GM12878 (cell line): ENCODE measurements at regions not wholly inside any gene's neighbourhood (a gene's known extent, or its start where the extent isn't known, plus 50 kb on each side); places are given as distances from the start of the nearest gene placed in this dataset.

ENCODE experiments used
- ATAC-seq: fragments of 200-7000 bp; cut with Tn5 transposase; 3 replicates; pipeline ENCODE4 v1.9.1; 2020; ENCODE audit warnings: mild to moderate bottlenecking, moderate library complexity
- BruUV-seq: library from RNA; stranded (reverse); fragments of 400-500 nt; replicated peaks from 2 replicates; lab custom pipeline; 2021; lab: Mats Ljungman, UMichigan
- CTCF ChIA-PET: fragments of 300-600 bp; sonication (Branson Sonifier 250); formaldehyde crosslinking; extraction: SDS; loops from one replicate; lab custom pipeline; 2021; ENCODE audit warnings: inconsistent platforms; lab: Yijun Ruan, JAX
- POLR2A ChIA-PET: fragments of 350-600 bp; formaldehyde crosslinking; extraction: SDS; loops from one replicate; lab custom pipeline; 2021; ENCODE audit warnings: inconsistent platforms; lab: Charles Lee
- RAD21 ChIA-PET: fragments of 300-600 bp; sonication (Branson Sonifier 250); formaldehyde crosslinking; loops from one replicate; lab custom pipeline; 2023; ENCODE audit warnings: antibody characterized with exemption; ENCODE audit not compliant: unreplicated experiment; lab: Charles Lee
- SMC1A ChIA-PET: fragments of 300-600 bp; sonication (Branson Sonifier 250); formaldehyde crosslinking; loops from one replicate; lab custom pipeline; 2023; ENCODE audit not compliant: unreplicated experiment, uncharacterized antibody; lab: Charles Lee
- DNase-seq: peaks from one replicate; pipeline ENCODE4 v3.0.0-alpha.2; 2011; ENCODE audit warnings: low read depth, low spot score
- FAIRE-seq: peaks from 3 replicates; lab custom pipeline; 2011; peaks lifted over from hg19 to GRCh38; lab: Jason Lieb, UNC
- H2AFZ ChIP-seq: 2 replicates; pipeline ENCODE4 v1.6.0; 2011; ENCODE audit warnings: low read depth, low read length, control low read depth; ENCODE audit not compliant: control insufficient read depth
- H3K27ac ChIP-seq: 2 replicates; pipeline ENCODE4 v1.5.1; 2011; ENCODE audit warnings: control low read depth; ENCODE audit not compliant: control insufficient read depth, insufficient read depth
- H3K27me3 ChIP-seq, 2 experiments: replicated peaks in 1 of 2; 2 replicates each; pipeline versions ENCODE4 v1.6.0 to v1.6.1; 2011; ENCODE audit warnings: low read length in 1 of 2; ENCODE audit not compliant: control insufficient read depth in 2 of 2, insufficient read depth in 2 of 2
- H3K36me3 ChIP-seq, 2 experiments: 2 replicates each; pipeline ENCODE4 v1.5.1; 2011; ENCODE audit warnings: low read length in 1 of 2; ENCODE audit not compliant: control insufficient read depth in 2 of 2, insufficient read depth in 2 of 2
- H3K4me1 ChIP-seq: 2 replicates; pipeline ENCODE4 v1.6.1; 2011; ENCODE audit warnings: mild to moderate bottlenecking, low read length, moderate library complexity, mixed read lengths; ENCODE audit not compliant: control insufficient read depth, insufficient read depth
- H3K4me2 ChIP-seq: 2 replicates; pipeline ENCODE4 v1.6.0; 2011; ENCODE audit warnings: control low read depth; ENCODE audit not compliant: control insufficient read depth, insufficient read depth
- H3K4me3 ChIP-seq: fragments of 200-600 bp; sonication (generic); 2 replicates; pipeline ENCODE4 v1.5.1; 2016
- H3K79me2 ChIP-seq: 2 replicates; pipeline ENCODE4 v1.6.0; 2011; ENCODE audit warnings: low read length; ENCODE audit not compliant: control insufficient read depth, insufficient read depth
- H3K9ac ChIP-seq: 2 replicates; pipeline ENCODE4 v1.8.0; 2011; ENCODE audit warnings: low read length, control low read depth, mixed read lengths; ENCODE audit not compliant: control insufficient read depth, insufficient read depth
- H3K9me3 ChIP-seq: replicated peaks from 3 replicates; pipeline ENCODE4 v1.5.1; 2011; ENCODE audit warnings: mild to moderate bottlenecking, low read length; ENCODE audit not compliant: control insufficient read depth, insufficient read depth
- H4K20me1 ChIP-seq: 2 replicates; pipeline ENCODE4 v1.6.0; 2011; ENCODE audit not compliant: control insufficient read depth, insufficient read depth
- BCL11A ChIP-seq: IDR thresholded peaks from 2 replicates; pipeline ENCODE4 v1.6.1; 2011; ENCODE audit warnings: low read depth, low read length
- CBX3 ChIP-seq: fragments of 200-600 bp; sonication (generic); IDR thresholded peaks from 2 replicates; pipeline ENCODE4 v1.6.1; 2016; ENCODE audit warnings: low read depth, borderline replicate concordance
- ETV6 ChIP-seq, 2 experiments: fragments of 450-650 bp in 1 of 2; IDR thresholded peaks in 1 of 2; conservative IDR thresholded peaks in 1 of 2; 2 replicates each; pipeline ENCODE4 v1.6.1; 2014; ENCODE audit warnings: antibody characterized with exemption in 1 of 2, borderline replicate concordance in 1 of 2, low read depth in 1 of 2, mild to moderate bottlenecking in 1 of 2, moderate library complexity in 1 of 2
- EZH2 ChIP-seq: IDR thresholded peaks from 2 replicates; pipeline ENCODE4 v1.6.1; 2012; ENCODE audit warnings: low read depth, mild to moderate bottlenecking, control low read depth, inconsistent platforms, low read length, borderline replicate concordance; ENCODE audit not compliant: control insufficient read depth
- HCFC1 ChIP-seq: fragments of 150-350 bp; IDR thresholded peaks from 2 replicates; pipeline ENCODE4 v1.6.1; 2014; ENCODE audit warnings: low read length
- JUNB ChIP-seq: IDR thresholded peaks from 2 replicates; pipeline ENCODE4 v1.6.1; 2016; ENCODE audit warnings: antibody characterized with exemption, mild to moderate bottlenecking
- NRF1 ChIP-seq: conservative IDR thresholded peaks from 2 replicates; pipeline ENCODE4 v1.6.1; 2011; ENCODE audit warnings: mild to moderate bottlenecking, low read depth, low read length, improper control_type of control experiment
- POLR2AphosphoS2 ChIP-seq: IDR thresholded peaks from 2 replicates; pipeline ENCODE4 v1.6.1; 2011; ENCODE audit warnings: low read depth, mild to moderate bottlenecking, low read length, improper control_type of control experiment, moderate library complexity
- PRDM15 ChIP-seq: fragments of 450-650 bp; formaldehyde crosslinking; IDR thresholded peaks from 2 replicates; pipeline ENCODE4 v1.4.0; 2020; ENCODE audit warnings: mild to moderate bottlenecking, moderate library complexity
- SIN3A ChIP-seq: IDR thresholded peaks from 2 replicates; pipeline ENCODE4 v1.6.1; 2012; ENCODE audit warnings: low read depth, low read length, improper control_type of control experiment
- SMC3 ChIP-seq: IDR thresholded peaks from 2 replicates; pipeline ENCODE4 v1.6.1; 2011; ENCODE audit warnings: low read length, improper control_type of control experiment, borderline replicate concordance
- TCF3 ChIP-seq: IDR thresholded peaks from 2 replicates; pipeline ENCODE4 v1.6.1; 2012; ENCODE audit warnings: low read depth, mild to moderate bottlenecking, low read length, borderline replicate concordance; ENCODE audit not compliant: insufficient read depth
- ZSCAN29 ChIP-seq: fragments of 450-650 bp; IDR thresholded peaks from 2 replicates; pipeline ENCODE4 v1.6.1; 2017; ENCODE audit warnings: mild to moderate bottlenecking, moderate library complexity
- WGBS: methylation state at CpG from one replicate; pipeline ENCODE4 v1.1.6; 2016; ENCODE audit warnings: low lambda C conversion rate; ENCODE audit not compliant: insufficient replicate concordance, insufficient coverage; ENCODE audit errors: missing lambda C conversion rate; 5-methylcytosine and 5-hydroxymethylcytosine counted together
- in situ Hi-C: fragments of 300-500 bp; cut with MboI; formaldehyde crosslinking; loops from 9 replicates; pipeline ENCODE4 v1.14.3; 2018; ENCODE audit warnings: mixed read lengths
- intact Hi-C: fragments of 100-400 bp; cut with micrococcal nuclease; formaldehyde crosslinking; loops from one replicate; pipeline ENCODE4 v1.14.2; 2022; ENCODE audit not compliant: unreplicated experiment
- TF ChIP-seq, protein P1 (sequence below): fragments of 450-650 bp; IDR thresholded peaks from 2 replicates; pipeline ENCODE4 v1.6.1; 2017; ENCODE audit warnings: mild to moderate bottlenecking, moderate library complexity

- 52% methylated on average over 4 of the region's 4 CpGs for WGBS
- no peaks in the 10 kb centered on the region; the same call in 2 of the 3 replicates for H3K9me3 ChIP-seq
- ATAC-seq (no peak), DNase-seq (no peak), FAIRE-seq (no peak)
- intact Hi-C loops: no loop called here
- no peaks in the 10 kb centered on the region for H3K79me2 ChIP-seq
- no peaks in the 10 kb centered on the region for H3K4me1 ChIP-seq
- BruUV-seq: no TSS peak
- TF ChIP-seq ETV6 (conservative IDR thresholded peaks at IDR 0.05 in 1 of 2, IDR thresholded peaks at IDR 0.05 in 1 of 2; ENCODE audit: borderline replicate concordance in 1 of 2, low read depth in 1 of 2): no peak
- TF ChIP-seq, protein P1, sequence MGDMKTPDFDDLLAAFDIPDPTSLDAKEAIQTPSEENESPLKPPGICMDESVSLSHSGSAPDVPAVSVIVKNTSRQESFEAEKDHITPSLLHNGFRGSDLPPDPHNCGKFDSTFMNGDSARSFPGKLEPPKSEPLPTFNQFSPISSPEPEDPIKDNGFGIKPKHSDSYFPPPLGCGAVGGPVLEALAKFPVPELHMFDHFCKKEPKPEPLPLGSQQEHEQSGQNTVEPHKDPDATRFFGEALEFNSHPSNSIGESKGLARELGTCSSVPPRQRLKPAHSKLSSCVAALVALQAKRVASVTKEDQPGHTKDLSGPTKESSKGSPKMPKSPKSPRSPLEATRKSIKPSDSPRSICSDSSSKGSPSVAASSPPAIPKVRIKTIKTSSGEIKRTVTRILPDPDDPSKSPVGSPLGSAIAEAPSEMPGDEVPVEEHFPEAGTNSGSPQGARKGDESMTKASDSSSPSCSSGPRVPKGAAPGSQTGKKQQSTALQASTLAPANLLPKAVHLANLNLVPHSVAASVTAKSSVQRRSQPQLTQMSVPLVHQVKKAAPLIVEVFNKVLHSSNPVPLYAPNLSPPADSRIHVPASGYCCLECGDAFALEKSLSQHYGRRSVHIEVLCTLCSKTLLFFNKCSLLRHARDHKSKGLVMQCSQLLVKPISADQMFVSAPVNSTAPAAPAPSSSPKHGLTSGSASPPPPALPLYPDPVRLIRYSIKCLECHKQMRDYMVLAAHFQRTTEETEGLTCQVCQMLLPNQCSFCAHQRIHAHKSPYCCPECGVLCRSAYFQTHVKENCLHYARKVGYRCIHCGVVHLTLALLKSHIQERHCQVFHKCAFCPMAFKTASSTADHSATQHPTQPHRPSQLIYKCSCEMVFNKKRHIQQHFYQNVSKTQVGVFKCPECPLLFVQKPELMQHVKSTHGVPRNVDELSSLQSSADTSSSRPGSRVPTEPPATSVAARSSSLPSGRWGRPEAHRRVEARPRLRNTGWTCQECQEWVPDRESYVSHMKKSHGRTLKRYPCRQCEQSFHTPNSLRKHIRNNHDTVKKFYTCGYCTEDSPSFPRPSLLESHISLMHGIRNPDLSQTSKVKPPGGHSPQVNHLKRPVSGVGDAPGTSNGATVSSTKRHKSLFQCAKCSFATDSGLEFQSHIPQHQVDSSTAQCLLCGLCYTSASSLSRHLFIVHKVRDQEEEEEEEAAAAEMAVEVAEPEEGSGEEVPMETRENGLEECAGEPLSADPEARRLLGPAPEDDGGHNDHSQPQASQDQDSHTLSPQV: no peak
- no peak for TF ChIP-seq ZSCAN29
- no peak for TF ChIP-seq SIN3A
- TF ChIP-seq EZH2: no peak
- no peak for TF ChIP-seq NRF1
- TF ChIP-seq PRDM15 (CRISPR knock-in tag): no peak
- no peak for TF ChIP-seq CBX3
- no peak for TF ChIP-seq POLR2AphosphoS2
- TF ChIP-seq TCF3: no peak
- no peak for TF ChIP-seq JUNB
- TF ChIP-seq BCL11A: no peak
- no peak for TF ChIP-seq SMC3
- TF ChIP-seq HCFC1: no peak
- TF ChIP-seq, all 136 proteins: peak for 0
- no peaks in the 10 kb centered on the region for H3K27me3 ChIP-seq
- no peak overlapping the region for H3K9ac ChIP-seq
- in situ Hi-C loops: no loop called here
- H3K4me3 ChIP-seq: no peak overlapping the region
- ChIA-PET RAD21 (no interaction called here), POLR2A (no interaction called here), CTCF (no interaction called here), SMC1A (no interaction called here)
- no peaks in the 10 kb centered on the region for H3K36me3 ChIP-seq
- H2AFZ ChIP-seq: no peak overlapping the region
- no peaks in the 10 kb centered on the region for H4K20me1 ChIP-seq
- H3K4me2 ChIP-seq: no peak overlapping the region
- no peak overlapping the region for H3K27ac ChIP-seq
Observed at GRCh38 chr5:90037646-90038045, 371.9 kb downstream of the CETN3 start.
